RKO (cell line): ENCODE measurements at regions not wholly inside any gene's neighbourhood (a gene's known extent, or its start where the extent isn't known, plus 50 kb on each side); places are given as distances from the start of the nearest gene placed in this dataset.

Source experiments
- DNase-seq: peaks from one replicate; pipeline ENCODE4 v3.0.0-alpha.2; 2016; ENCODE audit warnings: low spot score

- no peak for DNase-seq
Observed at GRCh38 chr2:22238967-22239366, 1115.2 kb downstream of the TDRD15 start.

DNA sequence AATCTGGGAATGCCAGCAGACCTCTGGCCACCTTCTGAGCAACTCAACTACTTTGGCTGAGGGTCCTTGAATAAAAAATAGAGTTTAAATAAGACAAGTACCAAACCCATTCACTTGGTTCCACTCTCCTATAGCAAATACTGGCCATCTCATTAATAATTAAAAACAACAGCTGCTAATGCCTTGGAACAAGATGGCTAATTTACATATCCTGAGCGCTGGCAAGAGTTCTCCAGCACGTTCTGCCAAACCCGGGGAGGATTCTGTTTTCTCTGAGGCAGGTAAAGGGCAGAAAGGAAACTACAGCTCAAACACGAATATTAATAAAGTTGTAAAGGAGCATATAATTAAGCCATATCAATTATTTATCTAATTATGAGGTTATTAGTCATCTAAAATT is 1123.7 kb downstream of the TDRD15 start:
- DNase-seq = no peak

GRCh38 chr2:22248851-22249250 is 1125.1 kb downstream of the TDRD15 start:
- DNase-seq = no peak

DNA sequence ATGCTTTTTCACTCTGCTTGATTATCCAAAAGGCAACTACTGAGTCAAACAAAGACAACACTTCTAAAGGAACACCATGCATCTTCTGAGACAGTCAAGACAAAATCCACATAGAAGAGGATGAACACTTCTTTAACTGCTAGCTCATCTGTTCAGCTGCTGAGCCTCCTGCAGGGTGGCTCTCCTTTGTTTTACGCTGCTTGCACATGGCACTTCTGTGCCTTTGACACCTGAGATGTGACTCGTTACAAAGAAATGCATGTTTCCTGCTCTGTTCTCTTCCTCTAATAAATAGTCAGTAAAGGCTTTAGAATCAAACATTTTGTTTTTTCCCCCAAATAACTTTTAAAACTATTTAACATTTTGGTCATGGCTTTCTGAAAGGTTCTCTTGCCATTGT is 1129.4 kb downstream of the TDRD15 start:
- DNase-seq = no peak

DNA sequence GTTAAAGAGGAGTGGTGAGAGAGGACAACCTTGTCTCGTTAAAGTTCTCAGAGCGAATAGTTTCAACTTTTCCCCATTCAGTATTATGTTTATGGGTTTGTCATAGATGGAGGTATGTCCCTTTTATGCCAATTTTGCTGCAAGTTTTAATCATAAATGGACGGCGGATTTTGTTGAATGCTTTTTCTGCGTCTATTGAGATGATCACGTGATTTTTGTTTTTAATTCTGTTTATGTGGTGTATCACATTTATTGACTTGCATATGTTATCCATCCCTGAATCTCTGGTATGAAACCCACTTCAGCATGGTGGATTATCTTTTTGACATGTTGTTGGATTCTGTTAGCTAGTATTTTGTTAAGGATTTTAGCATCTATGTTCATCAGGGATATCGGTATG is 1123.8 kb upstream of the KLHL29 start:
- DNase-seq = no peak

DNA sequence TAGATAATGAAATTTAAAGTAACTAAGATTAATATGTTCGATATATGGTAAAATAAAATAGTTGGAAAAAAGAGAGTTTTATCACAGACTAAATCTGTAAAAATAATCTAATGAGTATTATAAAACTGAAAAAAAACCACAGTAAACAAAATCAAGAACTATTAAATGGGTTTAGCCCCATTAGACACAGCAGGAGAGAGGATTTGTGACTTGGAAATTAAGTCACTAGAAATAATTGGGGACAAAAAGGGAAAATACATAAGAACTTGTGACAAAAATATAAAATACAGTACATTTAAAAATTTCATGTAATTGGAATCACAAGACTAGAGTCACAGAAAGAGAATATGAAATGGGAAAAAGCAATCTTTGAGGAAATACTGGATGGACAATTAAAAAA is 1114.6 kb upstream of the KLHL29 start:
- DNase-seq = no peak

DNA sequence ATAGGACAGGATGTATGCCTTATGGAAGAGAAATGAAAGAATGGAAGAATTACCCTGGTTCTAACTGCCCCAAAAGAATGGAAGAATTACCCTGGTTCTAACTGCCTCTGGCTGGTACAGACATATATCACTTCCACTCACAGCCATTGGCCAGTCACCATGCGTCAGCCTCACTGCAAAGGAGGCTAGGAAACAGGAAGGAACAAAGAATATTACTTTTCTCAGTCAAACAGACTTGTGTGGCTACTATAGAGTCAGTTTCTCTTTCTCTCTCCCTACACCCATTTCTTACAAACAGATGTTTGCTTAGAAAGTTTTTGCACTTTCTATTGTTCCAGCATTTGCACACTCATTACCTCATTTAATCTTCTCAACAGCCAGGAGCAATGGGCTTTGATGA is 1111.1 kb upstream of the KLHL29 start:
- DNase-seq = peak; percentile 9

DNA sequence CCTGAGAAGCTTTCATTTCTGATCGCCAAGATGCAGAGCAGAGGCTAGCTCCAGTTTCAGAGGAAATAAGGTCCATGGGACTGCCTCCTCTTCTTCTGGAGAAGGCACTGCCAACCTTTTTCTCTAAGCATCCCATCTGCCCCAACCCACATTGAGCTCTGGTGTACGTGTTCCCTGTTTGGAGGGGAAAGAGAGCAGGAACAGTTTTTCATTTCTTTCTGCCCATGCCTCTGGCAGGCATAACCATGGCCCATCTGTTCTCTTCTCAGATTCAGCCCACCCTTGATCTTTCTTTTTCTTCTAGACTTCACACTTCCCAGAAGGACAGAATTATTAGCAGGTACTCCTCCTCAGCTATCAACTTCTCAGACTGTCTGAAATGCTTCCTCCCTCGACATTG is 1110.3 kb upstream of the KLHL29 start:
- DNase-seq = no peak

GRCh38 chr2:22276696-22277095 is 1108.3 kb upstream of the KLHL29 start:
- DNase-seq = no peak

DNA sequence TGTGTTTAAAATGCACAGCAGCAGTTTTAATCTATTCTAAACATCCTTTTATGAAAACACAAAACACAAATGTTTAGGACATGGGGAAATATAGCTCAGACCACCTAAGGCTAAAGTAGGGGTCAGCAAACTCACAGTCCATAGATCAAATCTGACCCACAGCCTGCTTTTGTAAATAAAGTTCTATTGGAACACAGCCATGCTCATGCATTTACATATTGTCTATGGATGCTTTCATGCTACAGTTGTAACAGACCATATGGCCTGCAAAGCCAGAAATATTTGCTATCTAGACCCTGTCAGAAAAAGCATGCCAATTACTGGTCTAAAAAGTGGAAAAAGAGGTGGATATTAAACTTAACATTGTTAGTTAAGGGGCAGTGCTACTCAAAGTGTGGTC is 1105.4 kb upstream of the KLHL29 start:
- DNase-seq = no peak

- DNase-seq = peak; percentile 7
Observed at GRCh38 chr2:22281033-22281432, 1103.9 kb upstream of the KLHL29 start.

- DNase-seq = no peak
Observed at GRCh38 chr2:22282220-22282619, 1102.8 kb upstream of the KLHL29 start.

- DNase-seq = no peak
Observed at GRCh38 chr2:22282916-22283315, 1102.1 kb upstream of the KLHL29 start.

- DNase-seq = no peak
Observed at GRCh38 chr2:22283436-22283835, 1101.5 kb upstream of the KLHL29 start.

GRCh38 chr2:22290302-22290701 is 1094.7 kb upstream of the KLHL29 start:
- no peak for DNase-seq

DNA sequence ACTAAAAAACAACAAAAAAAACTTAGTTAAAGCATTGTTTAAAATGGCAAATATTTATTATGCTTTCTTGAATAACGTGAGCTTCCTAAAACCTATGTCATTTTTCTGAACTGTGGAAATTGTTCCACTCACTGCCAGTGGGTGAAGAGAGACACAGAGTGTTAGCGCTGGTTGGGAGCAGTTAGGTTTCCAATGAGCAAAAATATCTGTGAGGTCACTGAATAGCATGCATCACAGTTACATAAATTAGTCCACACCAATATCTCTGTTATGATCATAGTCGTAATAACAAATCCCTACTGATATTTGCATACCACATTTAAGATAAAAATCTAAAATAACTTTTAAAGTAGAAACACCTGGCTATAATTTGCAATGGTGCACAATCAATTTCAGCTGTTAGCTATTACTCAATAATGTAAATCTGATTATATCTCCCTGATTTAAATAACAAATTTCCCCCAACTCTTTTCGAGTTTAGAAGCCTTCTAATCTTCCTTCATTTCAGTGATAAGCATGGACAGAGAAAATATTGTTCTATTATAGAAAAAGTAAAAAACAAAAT is 1094.0 kb upstream of the KLHL29 start:
- DNase-seq = no peak

- no peak for DNase-seq
Observed at GRCh38 chr2:22301228-22301627, 1083.8 kb upstream of the KLHL29 start.

DNA sequence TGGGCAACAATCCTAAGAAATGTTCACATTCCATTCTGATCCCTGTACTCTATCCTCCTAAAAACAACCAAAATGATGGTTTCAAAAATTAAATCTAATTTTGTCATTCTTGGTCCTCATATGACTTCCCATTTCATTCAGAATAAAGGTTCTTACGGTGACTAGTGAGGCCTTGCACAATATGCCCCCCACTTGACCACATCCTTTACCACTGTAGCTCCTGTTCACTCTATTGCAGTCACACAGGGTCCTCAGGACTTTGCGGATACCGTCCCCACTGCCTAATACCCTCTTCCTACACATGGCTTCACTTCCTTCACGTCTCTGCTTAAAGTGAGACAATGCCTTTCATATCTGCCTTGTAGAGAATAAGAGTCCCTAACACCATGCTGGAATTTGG is 1058.7 kb upstream of the KLHL29 start:
- DNase-seq = no peak

DNA sequence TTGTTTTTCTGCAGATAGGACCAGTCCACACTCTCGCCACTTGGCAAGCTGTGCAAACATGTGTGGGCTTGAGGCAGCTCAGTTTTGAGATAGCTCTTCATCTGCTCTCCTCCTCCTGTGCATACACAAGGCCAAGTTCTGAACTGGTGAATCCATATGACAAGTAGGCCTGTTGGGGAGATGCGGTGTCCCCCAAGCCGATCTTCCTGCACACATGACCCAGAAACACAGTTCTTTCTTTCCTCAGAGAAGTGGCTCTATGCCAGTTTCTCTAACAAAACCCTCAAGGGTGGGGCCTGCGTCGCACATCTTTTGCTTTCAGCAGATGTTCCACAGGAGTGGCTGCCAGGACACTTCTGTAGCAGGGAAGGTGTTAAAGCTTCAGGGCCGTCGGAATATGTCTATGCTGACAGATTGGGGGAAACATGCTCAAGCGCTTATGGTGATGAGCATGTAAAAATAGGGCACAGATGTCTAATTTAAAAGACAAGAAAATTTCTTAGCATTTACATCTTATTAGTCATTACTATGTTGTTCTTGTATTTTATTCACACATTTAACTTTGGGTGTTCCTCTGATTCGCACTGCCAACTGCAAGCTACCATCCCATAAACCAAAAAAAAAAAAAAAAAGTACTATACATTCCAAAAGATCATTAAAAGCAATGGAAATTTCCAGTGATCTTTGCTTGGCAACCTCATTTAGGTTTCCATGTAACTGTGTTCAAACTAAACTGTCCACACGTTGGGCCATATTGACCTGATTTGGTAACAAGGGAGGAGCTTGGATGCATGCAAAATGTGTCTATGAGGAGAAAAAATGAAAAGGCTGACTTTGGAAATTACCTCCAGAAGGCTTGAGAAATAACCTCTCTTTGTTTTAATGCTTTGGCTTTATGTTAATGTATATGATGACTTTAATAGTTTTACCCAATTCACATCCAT is 1055.5 kb upstream of the KLHL29 start:
- DNase-seq = no peak

- DNase-seq = no peak
Observed at GRCh38 chr2:22336414-22336813, 1048.6 kb upstream of the KLHL29 start.

DNA sequence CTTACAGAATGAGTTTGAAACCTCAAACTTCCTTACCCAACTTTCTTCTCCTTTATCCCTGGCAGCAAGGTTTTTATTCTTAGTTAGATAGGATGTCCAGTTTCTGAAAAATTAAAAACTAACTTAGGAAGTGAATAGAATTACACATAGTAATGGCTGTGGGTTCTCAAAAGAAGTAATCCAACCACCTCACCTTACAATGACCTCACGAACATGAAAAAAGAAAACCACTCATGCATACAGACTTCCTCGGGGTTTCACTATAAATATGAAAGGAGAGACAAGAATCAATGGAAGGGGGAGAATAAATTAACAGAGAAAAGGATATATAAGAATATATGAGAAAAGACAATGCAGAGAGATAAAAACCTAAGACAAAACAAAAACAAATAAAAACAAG is 1044.3 kb upstream of the KLHL29 start:
- DNase-seq = no peak

DNA sequence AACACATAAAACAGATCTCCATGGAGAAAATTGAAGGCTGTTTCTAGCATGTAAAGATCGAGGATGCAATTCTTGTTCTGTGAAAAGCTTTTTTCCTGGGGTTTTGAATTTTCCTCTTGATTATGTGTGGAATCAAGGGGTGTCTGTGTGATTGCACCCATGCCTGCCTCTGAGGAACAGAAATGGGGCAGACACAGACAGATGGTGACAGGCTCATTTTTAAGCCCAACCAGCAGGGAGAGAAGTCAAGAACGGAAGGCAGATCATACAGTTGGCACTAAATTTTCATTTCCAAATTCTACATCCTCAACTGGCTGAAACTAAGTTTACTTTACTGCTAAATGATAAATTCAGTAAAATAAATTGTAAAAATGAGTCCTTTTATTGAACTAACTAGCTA is 1037.7 kb upstream of the KLHL29 start:
- no peak for DNase-seq

DNA sequence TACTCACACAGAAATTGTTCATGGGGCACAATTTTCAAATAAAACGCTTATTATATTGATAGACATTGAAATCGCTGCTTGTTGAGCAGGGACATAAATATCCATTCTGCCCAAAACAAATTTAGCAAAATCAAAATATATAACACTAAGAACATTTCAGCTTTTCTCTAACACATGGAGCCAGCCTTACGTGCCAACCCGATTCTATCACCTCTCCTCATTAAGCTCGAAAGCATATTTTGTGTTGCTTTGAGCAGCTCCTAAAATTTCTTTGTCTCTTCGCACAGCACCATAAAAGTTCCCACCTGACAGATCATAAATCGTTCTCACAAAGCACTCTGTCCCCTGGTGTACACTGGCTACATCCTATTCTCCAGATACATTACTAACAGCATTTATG is 1034.4 kb upstream of the KLHL29 start:
- no peak for DNase-seq
